GM23338 (cell line): ENCODE measurements at regions not wholly inside any gene's neighbourhood (a gene's known extent, or its start where the extent isn't known, plus 50 kb on each side); places are given as distances from the start of the nearest gene placed in this dataset. TPM values are rescaled to one million over a fixed set of nuclear protein-coding genes. Genes with fewer than 3 reads are reported as not detected.

Source experiments
- EZH2phosphoT487 ChIP-seq: fragments of 200-600 bp; sonication (generic); IDR thresholded peaks from one replicate; pipeline ENCODE4 v1.8.1; 2018; ENCODE audit warnings: antibody characterized with exemption; ENCODE audit not compliant: unreplicated experiment
- JUNB ChIP-seq: IDR thresholded peaks from one replicate; pipeline ENCODE4 v1.6.1; 2016; ENCODE audit warnings: antibody characterized with exemption; ENCODE audit not compliant: unreplicated experiment
- NANOG ChIP-seq: IDR thresholded peaks from 2 replicates; pipeline ENCODE4 v1.6.1; 2016; ENCODE audit warnings: antibody characterized with exemption, borderline replicate concordance
- ZNF331 ChIP-seq: fragments of 250-450 bp; sonication (Bioruptor Pico); IDR thresholded peaks from 2 replicates; pipeline ENCODE4 v1.5.0; 2020; ENCODE audit warnings: low read depth, mild to moderate bottlenecking, moderate library complexity
- small RNA-seq: library from RNA; depleted of rRNA; stranded (forward); fragments of <200 nt; gene quantifications from one replicate; pipeline ENCODE3, GENCODE V24; 2014; ENCODE audit warnings: low replicate concordance
- TF ChIP-seq, protein P1 (sequence below): IDR thresholded peaks from 2 replicates; pipeline ENCODE4 v1.6.1; 2016; ENCODE audit warnings: antibody characterized with exemption

DNA sequence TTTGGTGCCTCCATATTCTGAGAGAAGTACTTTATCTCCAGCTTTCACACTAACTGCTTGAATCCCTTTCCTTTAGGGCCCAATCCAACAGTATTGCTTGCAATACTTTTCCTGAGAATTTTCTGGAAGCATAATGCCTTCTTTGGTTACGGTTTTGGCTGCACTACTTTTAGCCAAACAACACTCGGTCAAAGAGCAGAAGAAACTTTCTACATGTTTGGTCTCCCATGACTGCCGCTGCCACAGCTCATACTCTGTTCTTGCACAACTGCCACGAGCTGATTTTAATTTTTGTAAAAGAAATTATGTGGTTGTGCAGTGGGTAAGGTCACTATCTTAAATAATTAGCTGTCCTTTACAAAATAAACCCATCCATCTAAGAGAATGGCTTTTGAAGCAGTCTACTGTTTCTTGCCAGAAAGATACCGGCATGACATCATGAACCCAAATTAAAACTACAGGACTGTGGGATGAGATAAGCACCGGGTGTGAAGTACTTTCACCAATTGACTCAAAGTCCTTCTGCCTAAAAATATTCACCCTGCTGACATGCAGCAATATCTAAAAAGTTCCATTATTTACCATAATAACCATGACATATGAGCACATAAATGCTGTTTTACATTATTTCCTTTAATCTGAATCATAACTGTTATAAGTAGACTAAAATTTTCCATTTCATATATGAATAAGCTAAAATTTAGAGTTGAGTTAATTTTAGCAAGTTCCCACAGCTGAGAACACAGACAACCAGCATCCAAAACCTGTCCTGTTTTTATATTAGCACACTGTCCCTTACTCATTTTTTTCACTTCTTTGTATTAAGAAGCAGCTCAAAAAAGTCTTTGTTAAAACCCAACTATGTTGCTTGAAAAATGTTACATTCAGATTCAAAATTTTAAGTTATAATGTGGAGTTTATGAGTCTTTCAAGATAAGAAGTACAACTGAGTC, 1154.3 kb downstream of the EPHA3 start (continued):
- TF ChIP-seq NANOG (no peak), JUNB (no peak), EZH2phosphoT487 (no peak), ZNF331 (no peak)
- TF ChIP-seq, protein P1, sequence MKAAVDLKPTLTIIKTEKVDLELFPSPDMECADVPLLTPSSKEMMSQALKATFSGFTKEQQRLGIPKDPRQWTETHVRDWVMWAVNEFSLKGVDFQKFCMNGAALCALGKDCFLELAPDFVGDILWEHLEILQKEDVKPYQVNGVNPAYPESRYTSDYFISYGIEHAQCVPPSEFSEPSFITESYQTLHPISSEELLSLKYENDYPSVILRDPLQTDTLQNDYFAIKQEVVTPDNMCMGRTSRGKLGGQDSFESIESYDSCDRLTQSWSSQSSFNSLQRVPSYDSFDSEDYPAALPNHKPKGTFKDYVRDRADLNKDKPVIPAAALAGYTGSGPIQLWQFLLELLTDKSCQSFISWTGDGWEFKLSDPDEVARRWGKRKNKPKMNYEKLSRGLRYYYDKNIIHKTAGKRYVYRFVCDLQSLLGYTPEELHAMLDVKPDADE = no peak

Small RNA genes in the stretch of these regions (small RNA-seq; reads per million reads assigned to genes)
- gene HSPE1P19 (not detected), gene RF00012 (not detected), gene RNU6-712P (not detected)
